K562 (cell line): ENCODE measurements at regions not wholly inside any gene's neighbourhood (a gene's known extent, or its start where the extent isn't known, plus 50 kb on each side); places are given as distances from the start of the nearest gene placed in this dataset.

Experiments used
- ATAC-seq: fragments of 200-7000 bp; cut with Tn5 transposase; 3 replicates; pipeline ENCODE4 v1.9.1; 2020; ENCODE audit warnings: moderate library complexity
- BruUV-seq: library from RNA; stranded (reverse); fragments of 400-500 nt; replicated peaks from 2 replicates; lab custom pipeline; 2021; lab: Mats Ljungman, UMichigan
- CTCF ChIA-PET: fragments of 300-600 bp; formaldehyde crosslinking; extraction: SDS; loops from one replicate; lab custom pipeline; 2021; ENCODE audit warnings: low intra/inter-chr PET ratio; lab: Yijun Ruan, JAX
- POLR2A ChIA-PET: fragments of 300-600, 350-650 bp; sonication (Branson Sonifier 250); formaldehyde crosslinking; extraction: SDS; loops from one replicate; lab custom pipeline; 2021; ENCODE audit warnings: antibody characterized with exemption, inconsistent platforms; lab: Yijun Ruan, JAX
- DNase-seq, 4 experiments: peaks; one replicate each; pipeline versions ENCODE4 v3.0.0 to v3.0.0-alpha.2; 2011 to 2018; ENCODE audit warnings: low spot score in 3 of 4, mixed read lengths in 3 of 4; ENCODE audit errors: extremely low read depth in 1 of 4
- FAIRE-seq: peaks from 2 replicates; lab custom pipeline; 2011; peaks lifted over from hg19 to GRCh38; lab: Jason Lieb, UNC
- H2AFZ ChIP-seq: 2 replicates; pipeline ENCODE4 v1.6.0; 2011; ENCODE audit warnings: low read depth, low read length, control low read depth, inconsistent platforms
- H3K27ac ChIP-seq: fragments of 200-600 bp; 3 replicates; pipeline ENCODE4 v1.8.0; 2011; ENCODE audit warnings: low read depth, mild to moderate bottlenecking, control low read depth, inconsistent platforms, low read length, moderate library complexity, mixed read lengths; ENCODE audit errors: extremely low read depth
- H3K27me3 ChIP-seq, 2 experiments: fragments of 300-600 bp in 1 of 2; 2 replicates in 1 of 2; 3 replicates in 1 of 2; pipeline versions ENCODE4 v1.6.0 to v1.8.0; 2011; ENCODE audit warnings: inconsistent platforms in 2 of 2, low read length in 2 of 2, mild to moderate bottlenecking in 1 of 2, mixed read lengths in 1 of 2, moderate library complexity in 1 of 2; ENCODE audit not compliant: control insufficient read depth in 2 of 2, insufficient read depth in 2 of 2
- H3K36me3 ChIP-seq: fragments of 300-600 bp; 3 replicates; pipeline ENCODE4 v1.8.0; 2011; ENCODE audit warnings: mild to moderate bottlenecking, low read length, inconsistent platforms; ENCODE audit not compliant: control insufficient read depth, insufficient read depth
- H3K4me1 ChIP-seq, 2 experiments: fragments of 200-600 bp in 1 of 2; replicated peaks in 1 of 2; 2 replicates in 1 of 2; 3 replicates in 1 of 2; pipeline versions ENCODE4 v1.5.1 to v1.8.0; 2011; ENCODE audit warnings: inconsistent platforms in 2 of 2, low read length in 2 of 2, mild to moderate bottlenecking in 1 of 2, mixed read lengths in 1 of 2, moderate library complexity in 1 of 2; ENCODE audit not compliant: control insufficient read depth in 2 of 2, insufficient read depth in 2 of 2
- H3K4me2 ChIP-seq: 2 replicates; pipeline ENCODE4 v1.6.1; 2011; ENCODE audit warnings: low read length, control low read depth, inconsistent platforms, mixed read lengths; ENCODE audit not compliant: insufficient read depth
- H3K4me3 ChIP-seq: fragments of 200-600 bp; sonication (generic), shearing (Covaris generic); 2 replicates; pipeline ENCODE4 v1.5.1; 2016; ENCODE audit warnings: control low read depth, inconsistent platforms
- H3K79me2 ChIP-seq: fragments of 200-600 bp; 3 replicates; pipeline ENCODE4 v1.8.0; 2011; ENCODE audit warnings: low read length, inconsistent platforms; ENCODE audit not compliant: control insufficient read depth, insufficient read depth
- H3K9ac ChIP-seq, 2 experiments: 2 replicates each; pipeline versions ENCODE4 v1.6.0 to v1.6.1; 2011; ENCODE audit warnings: low read depth in 2 of 2, low read length in 2 of 2, control low read depth in 1 of 2, inconsistent platforms in 1 of 2, mild to moderate bottlenecking in 1 of 2, mixed read lengths in 1 of 2; ENCODE audit not compliant: insufficient read depth in 1 of 2
- H3K9me1 ChIP-seq: one replicate; pipeline ENCODE4 v1.6.0; 2011; ENCODE audit warnings: inconsistent platforms, mild to moderate bottlenecking, low read length, moderate library complexity; ENCODE audit not compliant: control insufficient read depth, insufficient read depth
- H3K9me3 ChIP-seq: replicated peaks from 2 replicates; pipeline ENCODE4 v1.5.1; 2011; ENCODE audit warnings: low read depth, low read length, inconsistent platforms; ENCODE audit not compliant: control insufficient read depth, insufficient read depth
- H4K20me1 ChIP-seq: replicated peaks from 2 replicates; pipeline ENCODE4 v1.6.1; 2011; ENCODE audit warnings: low read length, inconsistent platforms, mixed read lengths; ENCODE audit not compliant: control insufficient read depth, insufficient read depth
- ATF1 ChIP-seq, 2 experiments: fragments of 450-650 bp in 1 of 2; IDR thresholded peaks; 2 replicates each; pipeline ENCODE4 v1.6.1; 2016; ENCODE audit warnings: missing compliant biosample characterization in 1 of 2, missing genetic modification characterization in 1 of 2
- CBX8 ChIP-seq: fragments of 200-600 bp; sonication (generic); IDR thresholded peaks from 2 replicates; pipeline ENCODE4 v1.6.1; 2012; ENCODE audit warnings: borderline replicate concordance, mixed run types, low read depth, mild to moderate bottlenecking, moderate library complexity, mixed read lengths, low read length, control low read depth, inconsistent platforms; ENCODE audit not compliant: poor library complexity, severe bottlenecking; ENCODE audit errors: extremely low read depth
- FOS ChIP-seq: IDR thresholded peaks from 3 replicates; pipeline ENCODE4 v1.6.1; 2011; ENCODE audit not compliant: insufficient read length; ENCODE audit errors: extremely low read depth
- FOXK1 ChIP-seq: sonication (generic); formaldehyde crosslinking; IDR thresholded peaks from 2 replicates; pipeline ENCODE4 v1.8.0; 2022; ENCODE audit warnings: missing genetic modification reagents, mild to moderate bottlenecking, borderline replicate concordance
- MCM3 ChIP-seq: fragments of 450-650 bp; IDR thresholded peaks from 2 replicates; pipeline ENCODE4 v1.6.1; 2016
- NCOA1 ChIP-seq: fragments of 450-650 bp; IDR thresholded peaks from 2 replicates; pipeline ENCODE4 v1.6.1; 2016; ENCODE audit warnings: low read depth
- NR2C1 ChIP-seq, 2 experiments: fragments of 450-650 bp; IDR thresholded peaks; 2 replicates each; pipeline ENCODE4 v1.6.1; 2017; ENCODE audit warnings: mild to moderate bottlenecking in 2 of 2, antibody characterized with exemption in 1 of 2, inconsistent platforms in 1 of 2, missing compliant biosample characterization in 1 of 2, missing genetic modification characterization in 1 of 2
- PYGO2 ChIP-seq: fragments of 450-650 bp; IDR thresholded peaks from 2 replicates; pipeline ENCODE4 v1.6.1; 2016; ENCODE audit warnings: mild to moderate bottlenecking, missing genetic modification characterization, moderate library complexity, missing compliant biosample characterization
- ZNF766 ChIP-seq: fragments of 200-800 bp; sonication (Bioruptor generic); conservative IDR thresholded peaks from 2 replicates; pipeline ENCODE4 v1.6.1; 2016; ENCODE audit warnings: missing genetic modification characterization, missing compliant biosample characterization
- WGBS: fragments of 100-300 bp; shearing (Covaris generic); methylation state at CpG from one replicate; pipeline ENCODE4 v1.1.6; 2016; ENCODE audit warnings: low coverage, mixed read lengths; ENCODE audit not compliant: insufficient coverage; ENCODE audit errors: missing lambda C conversion rate; 5-methylcytosine and 5-hydroxymethylcytosine counted together
- in situ Hi-C: fragments of 300-500 bp; cut with MboI; formaldehyde crosslinking; loops from 4 replicates; pipeline ENCODE4 v1.15.0; 2018; ENCODE audit warnings: inconsistent platforms, mixed read lengths
- intact Hi-C: fragments of 100-400 bp; cut with micrococcal nuclease; formaldehyde crosslinking; loops from 2 replicates; pipeline ENCODE4 v1.14.2; 2022
- TF ChIP-seq, protein P1 (sequence below), 2 experiments: fragments of 250-450 bp in 1 of 2; fragments of 450-650 bp in 1 of 2; sonication (Bioruptor Pico) in 1 of 2; IDR thresholded peaks; 2 replicates each; pipeline versions ENCODE4 v1.6.1 to v1.8.0; 2016 to 2021; ENCODE audit warnings: mild to moderate bottlenecking in 2 of 2, moderate library complexity in 2 of 2, missing compliant biosample characterization in 1 of 2, missing genetic modification characterization in 1 of 2
- TF ChIP-seq, protein P2 (sequence below): fragments of 450-650 bp; IDR thresholded peaks from 2 replicates; pipeline ENCODE4 v1.6.1; 2017; ENCODE audit warnings: antibody characterized with exemption, mild to moderate bottlenecking
- TF ChIP-seq, protein P3 (sequence below), 2 experiments: fragments of 450-650 bp in 1 of 2; IDR thresholded peaks; 2 replicates each; pipeline ENCODE4 v1.6.1; 2011 to 2017; ENCODE audit warnings: low read depth in 2 of 2, antibody characterized with exemption in 1 of 2, borderline replicate concordance in 1 of 2, low read length in 1 of 2, mild to moderate bottlenecking in 1 of 2, mixed read lengths in 1 of 2; ENCODE audit not compliant: control insufficient read depth in 1 of 2

DNA sequence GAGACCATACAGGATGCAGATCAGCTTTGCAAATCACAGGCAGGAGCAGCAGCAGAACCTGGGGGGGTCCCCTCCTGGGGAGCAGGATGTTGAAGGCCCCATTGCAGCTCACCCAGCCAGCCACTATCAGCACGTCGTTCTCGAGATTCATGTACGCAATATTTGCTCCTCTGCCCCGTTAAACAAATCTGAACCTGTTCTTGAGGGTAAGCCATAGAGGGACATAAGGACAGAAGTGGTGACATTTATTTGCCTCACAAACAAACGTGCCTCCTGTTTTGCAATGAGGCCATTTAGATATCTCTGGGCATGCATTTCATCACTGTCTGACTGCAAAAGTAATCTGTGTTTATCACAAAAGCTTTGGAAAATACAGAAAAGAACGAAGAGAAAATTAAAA, 87.3 kb upstream of the BAIAP2L1 start (continued):
- TF ChIP-seq, protein P1, sequence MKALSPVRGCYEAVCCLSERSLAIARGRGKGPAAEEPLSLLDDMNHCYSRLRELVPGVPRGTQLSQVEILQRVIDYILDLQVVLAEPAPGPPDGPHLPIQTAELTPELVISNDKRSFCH (CRISPR knock-in tag; IDR thresholded peaks at IDR 0.05), result no peak
- TF ChIP-seq, protein P1 (tag; IDR thresholded peaks at IDR 0.05), result no peak
- TF ChIP-seq FOXK1 (CRISPR knock-in tag) (no peak), PYGO2 (tag) (no peak), NR2C1 (IDR thresholded peaks at IDR 0.05) (no peak), NR2C1 (tag; IDR thresholded peaks at IDR 0.05) (no peak)

GRCh38 chr7:98483964-98484545, 83.2 kb upstream of the BAIAP2L1 start:
- in situ Hi-C loops, result no loop called here
- ATAC-seq (no peak), DNase-seq (no peak), FAIRE-seq (no peak)
- Histone ChIP-seq H3K79me2 (no peaks in the 10 kb centered on the region), H4K20me1 (no peaks in the 10 kb centered on the region; the same call in 1 of the 2 replicates), H3K9ac (no peak overlapping the region), H3K4me3 (no peak overlapping the region), H3K27me3 (peaks cover 7 to 38% of the 10 kb centered on the region in 2 experiments; a peak in 4 of 5 replicates), H3K9me3 (no peaks in the 10 kb centered on the region), H3K4me2 (no peak overlapping the region), H3K27ac (no peak overlapping the region), H3K36me3 (no peaks in the 10 kb centered on the region), H3K4me1 (no peaks in the 10 kb centered on the region), H3K9me1 (no peaks in the 10 kb centered on the region), H2AFZ (no peak overlapping the region)
- POLR2A ChIA-PET, result no interaction called here
- CTCF ChIA-PET, result no interaction called here
- 1% methylated on average over 11 of the region's 11 CpGs for WGBS
- no TSS peak for BruUV-seq
- intact Hi-C loops, result no loop called here
- TF ChIP-seq, protein P2, sequence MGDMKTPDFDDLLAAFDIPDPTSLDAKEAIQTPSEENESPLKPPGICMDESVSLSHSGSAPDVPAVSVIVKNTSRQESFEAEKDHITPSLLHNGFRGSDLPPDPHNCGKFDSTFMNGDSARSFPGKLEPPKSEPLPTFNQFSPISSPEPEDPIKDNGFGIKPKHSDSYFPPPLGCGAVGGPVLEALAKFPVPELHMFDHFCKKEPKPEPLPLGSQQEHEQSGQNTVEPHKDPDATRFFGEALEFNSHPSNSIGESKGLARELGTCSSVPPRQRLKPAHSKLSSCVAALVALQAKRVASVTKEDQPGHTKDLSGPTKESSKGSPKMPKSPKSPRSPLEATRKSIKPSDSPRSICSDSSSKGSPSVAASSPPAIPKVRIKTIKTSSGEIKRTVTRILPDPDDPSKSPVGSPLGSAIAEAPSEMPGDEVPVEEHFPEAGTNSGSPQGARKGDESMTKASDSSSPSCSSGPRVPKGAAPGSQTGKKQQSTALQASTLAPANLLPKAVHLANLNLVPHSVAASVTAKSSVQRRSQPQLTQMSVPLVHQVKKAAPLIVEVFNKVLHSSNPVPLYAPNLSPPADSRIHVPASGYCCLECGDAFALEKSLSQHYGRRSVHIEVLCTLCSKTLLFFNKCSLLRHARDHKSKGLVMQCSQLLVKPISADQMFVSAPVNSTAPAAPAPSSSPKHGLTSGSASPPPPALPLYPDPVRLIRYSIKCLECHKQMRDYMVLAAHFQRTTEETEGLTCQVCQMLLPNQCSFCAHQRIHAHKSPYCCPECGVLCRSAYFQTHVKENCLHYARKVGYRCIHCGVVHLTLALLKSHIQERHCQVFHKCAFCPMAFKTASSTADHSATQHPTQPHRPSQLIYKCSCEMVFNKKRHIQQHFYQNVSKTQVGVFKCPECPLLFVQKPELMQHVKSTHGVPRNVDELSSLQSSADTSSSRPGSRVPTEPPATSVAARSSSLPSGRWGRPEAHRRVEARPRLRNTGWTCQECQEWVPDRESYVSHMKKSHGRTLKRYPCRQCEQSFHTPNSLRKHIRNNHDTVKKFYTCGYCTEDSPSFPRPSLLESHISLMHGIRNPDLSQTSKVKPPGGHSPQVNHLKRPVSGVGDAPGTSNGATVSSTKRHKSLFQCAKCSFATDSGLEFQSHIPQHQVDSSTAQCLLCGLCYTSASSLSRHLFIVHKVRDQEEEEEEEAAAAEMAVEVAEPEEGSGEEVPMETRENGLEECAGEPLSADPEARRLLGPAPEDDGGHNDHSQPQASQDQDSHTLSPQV, result no peak
- TF ChIP-seq ZNF766 (CRISPR knock-in tag) (no peak), NCOA1 (no peak), CBX8 (no peak), MCM3 (no peak), ATF1 (CRISPR knock-in tag; IDR thresholded peaks at IDR 0.05) (no peak), ATF1 (tag; IDR thresholded peaks at IDR 0.05) (no peak), FOS (no peak)
- TF ChIP-seq, protein P3, sequence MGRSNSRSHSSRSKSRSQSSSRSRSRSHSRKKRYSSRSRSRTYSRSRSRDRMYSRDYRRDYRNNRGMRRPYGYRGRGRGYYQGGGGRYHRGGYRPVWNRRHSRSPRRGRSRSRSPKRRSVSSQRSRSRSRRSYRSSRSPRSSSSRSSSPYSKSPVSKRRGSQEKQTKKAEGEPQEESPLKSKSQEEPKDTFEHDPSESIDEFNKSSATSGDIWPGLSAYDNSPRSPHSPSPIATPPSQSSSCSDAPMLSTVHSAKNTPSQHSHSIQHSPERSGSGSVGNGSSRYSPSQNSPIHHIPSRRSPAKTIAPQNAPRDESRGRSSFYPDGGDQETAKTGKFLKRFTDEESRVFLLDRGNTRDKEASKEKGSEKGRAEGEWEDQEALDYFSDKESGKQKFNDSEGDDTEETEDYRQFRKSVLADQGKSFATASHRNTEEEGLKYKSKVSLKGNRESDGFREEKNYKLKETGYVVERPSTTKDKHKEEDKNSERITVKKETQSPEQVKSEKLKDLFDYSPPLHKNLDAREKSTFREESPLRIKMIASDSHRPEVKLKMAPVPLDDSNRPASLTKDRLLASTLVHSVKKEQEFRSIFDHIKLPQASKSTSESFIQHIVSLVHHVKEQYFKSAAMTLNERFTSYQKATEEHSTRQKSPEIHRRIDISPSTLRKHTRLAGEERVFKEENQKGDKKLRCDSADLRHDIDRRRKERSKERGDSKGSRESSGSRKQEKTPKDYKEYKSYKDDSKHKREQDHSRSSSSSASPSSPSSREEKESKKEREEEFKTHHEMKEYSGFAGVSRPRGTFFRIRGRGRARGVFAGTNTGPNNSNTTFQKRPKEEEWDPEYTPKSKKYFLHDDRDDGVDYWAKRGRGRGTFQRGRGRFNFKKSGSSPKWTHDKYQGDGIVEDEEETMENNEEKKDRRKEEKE (IDR thresholded peaks at IDR 0.05; ENCODE audit: borderline replicate concordance in 1 of 2, control insufficient read depth in 1 of 2, low read depth in 2 of 2, low read length in 1 of 2), result no peak
